ENCODE measurements at regions not wholly inside any gene's neighbourhood (a gene's known extent, or its start where the extent isn't known, plus 50 kb on each side); places are given as distances from the start of the nearest gene placed in this dataset.

- Histone ChIP-seq H3K36me3 (ENCODE audit: insufficient read depth, low read depth, low read length) (no peaks in the 10 kb centered on the region), H3K27me3 (ENCODE audit: insufficient read depth, low read length) (no peaks in the 10 kb centered on the region), H3K4me3 (ENCODE audit: low read length) (no peak overlapping the region), H3K9ac (ENCODE audit: low read depth, low read length) (no peak overlapping the region), H3K9me3 (ENCODE audit: insufficient read depth, low read depth, low read length) (no peaks in the 10 kb centered on the region), H3K4me1 (ENCODE audit: insufficient read depth, low read length) (peaks cover 7% of the 10 kb centered on the region; the same call in 1 of the 2 replicates), H3K27ac (ENCODE audit: low read length) (no peak overlapping the region)
Measured at GRCh38 chr14:97848317-97848980, 1051.3 kb downstream of the VRK1 start.

- no peak overlapping the region for H3K4me3 ChIP-seq (ENCODE audit: low read length)
- no peaks in the 10 kb centered on the region for H3K36me3 ChIP-seq (ENCODE audit: insufficient read depth, low read depth, low read length)
- H3K9ac ChIP-seq (ENCODE audit: low read depth, low read length): no peak overlapping the region
- no peak overlapping the region for H3K27ac ChIP-seq (ENCODE audit: low read length)
- H3K4me1 ChIP-seq (ENCODE audit: insufficient read depth, low read length): peaks cover 7% of the 10 kb centered on the region; the same call in 1 of the 2 replicates
- H3K9me3 ChIP-seq (ENCODE audit: insufficient read depth, low read depth, low read length): no peaks in the 10 kb centered on the region
- H3K27me3 ChIP-seq (ENCODE audit: insufficient read depth, low read length): no peaks in the 10 kb centered on the region
Measured at GRCh38 chr14:97850466-97850865, 1053.3 kb downstream of the VRK1 start.

GRCh38 chr14:97850886-97851285 is 1053.7 kb downstream of the VRK1 start:
- no peak overlapping the region for H3K9ac ChIP-seq (ENCODE audit: low read depth, low read length)
- no peaks in the 10 kb centered on the region for H3K27me3 ChIP-seq (ENCODE audit: insufficient read depth, low read length)
- H3K4me3 ChIP-seq (ENCODE audit: low read length): no peak overlapping the region
- H3K9me3 ChIP-seq (ENCODE audit: insufficient read depth, low read depth, low read length): no peaks in the 10 kb centered on the region
- peaks cover 7% of the 10 kb centered on the region; the same call in 1 of the 2 replicates for H3K4me1 ChIP-seq (ENCODE audit: insufficient read depth, low read length)
- no peaks in the 10 kb centered on the region for H3K36me3 ChIP-seq (ENCODE audit: insufficient read depth, low read depth, low read length)
- no peak overlapping the region for H3K27ac ChIP-seq (ENCODE audit: low read length)

GRCh38 chr14:97851428-97851995 is 1054.3 kb downstream of the VRK1 start:
- H3K27me3 ChIP-seq (ENCODE audit: insufficient read depth, low read length): no peaks in the 10 kb centered on the region
- no peak overlapping the region for H3K9ac ChIP-seq (ENCODE audit: low read depth, low read length)
- no peak overlapping the region for H3K4me3 ChIP-seq (ENCODE audit: low read length)
- H3K4me1 ChIP-seq (ENCODE audit: insufficient read depth, low read length): peaks cover 7% of the 10 kb centered on the region; the same call in 1 of the 2 replicates
- H3K27ac ChIP-seq (ENCODE audit: low read length): no peak overlapping the region
- H3K9me3 ChIP-seq (ENCODE audit: insufficient read depth, low read depth, low read length): no peaks in the 10 kb centered on the region
- no peaks in the 10 kb centered on the region for H3K36me3 ChIP-seq (ENCODE audit: insufficient read depth, low read depth, low read length)

- Histone ChIP-seq H3K9ac (ENCODE audit: low read depth, low read length) (no peak overlapping the region), H3K4me1 (ENCODE audit: insufficient read depth, low read length) (peaks cover 7% of the 10 kb centered on the region; the same call in 1 of the 2 replicates), H3K27me3 (ENCODE audit: insufficient read depth, low read length) (no peaks in the 10 kb centered on the region), H3K9me3 (ENCODE audit: insufficient read depth, low read depth, low read length) (no peaks in the 10 kb centered on the region), H3K36me3 (ENCODE audit: insufficient read depth, low read depth, low read length) (no peaks in the 10 kb centered on the region), H3K4me3 (ENCODE audit: low read length) (no peak overlapping the region), H3K27ac (ENCODE audit: low read length) (no peak overlapping the region)
Measured at GRCh38 chr14:97854918-97855317, 1057.7 kb downstream of the VRK1 start.

DNA sequence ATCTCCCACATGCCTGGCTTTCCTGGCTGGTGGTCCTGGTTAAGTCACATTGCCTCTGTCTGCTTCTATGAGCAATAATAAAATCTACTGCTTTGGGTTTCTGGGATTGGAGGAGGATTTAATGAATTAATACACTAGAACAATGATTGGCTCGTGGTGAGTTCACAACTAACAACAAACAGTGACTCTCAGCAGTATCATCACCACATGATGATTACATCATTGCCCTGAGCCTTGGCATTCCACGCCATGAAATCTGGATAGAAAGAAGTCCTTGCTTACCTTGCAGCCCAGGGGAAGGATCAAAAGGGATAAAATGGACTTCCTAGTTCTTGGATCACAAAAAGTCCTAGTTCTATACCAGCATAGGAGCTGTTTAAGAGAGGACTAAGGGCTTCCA is 1069.0 kb downstream of the VRK1 start:
- H3K27ac ChIP-seq (ENCODE audit: low read length): no peak overlapping the region
- H3K4me1 ChIP-seq (ENCODE audit: insufficient read depth, low read length): peaks cover 10% of the 10 kb centered on the region; the same call in 1 of the 2 replicates
- H3K9ac ChIP-seq (ENCODE audit: low read depth, low read length): no peak overlapping the region
- no peak overlapping the region for H3K4me3 ChIP-seq (ENCODE audit: low read length)
- no peaks in the 10 kb centered on the region for H3K27me3 ChIP-seq (ENCODE audit: insufficient read depth, low read length)
- no peaks in the 10 kb centered on the region for H3K9me3 ChIP-seq (ENCODE audit: insufficient read depth, low read depth, low read length)
- no peaks in the 10 kb centered on the region for H3K36me3 ChIP-seq (ENCODE audit: insufficient read depth, low read depth, low read length)

GRCh38 chr14:97866664-97867063 is 1069.5 kb downstream of the VRK1 start:
- Histone ChIP-seq H3K27ac (ENCODE audit: low read length) (no peak overlapping the region), H3K4me3 (ENCODE audit: low read length) (no peak overlapping the region), H3K9ac (ENCODE audit: low read depth, low read length) (no peak overlapping the region), H3K27me3 (ENCODE audit: insufficient read depth, low read length) (no peaks in the 10 kb centered on the region), H3K9me3 (ENCODE audit: insufficient read depth, low read depth, low read length) (no peaks in the 10 kb centered on the region), H3K36me3 (ENCODE audit: insufficient read depth, low read depth, low read length) (no peaks in the 10 kb centered on the region), H3K4me1 (ENCODE audit: insufficient read depth, low read length) (peaks cover 10% of the 10 kb centered on the region; the same call in 1 of the 2 replicates)

DNA sequence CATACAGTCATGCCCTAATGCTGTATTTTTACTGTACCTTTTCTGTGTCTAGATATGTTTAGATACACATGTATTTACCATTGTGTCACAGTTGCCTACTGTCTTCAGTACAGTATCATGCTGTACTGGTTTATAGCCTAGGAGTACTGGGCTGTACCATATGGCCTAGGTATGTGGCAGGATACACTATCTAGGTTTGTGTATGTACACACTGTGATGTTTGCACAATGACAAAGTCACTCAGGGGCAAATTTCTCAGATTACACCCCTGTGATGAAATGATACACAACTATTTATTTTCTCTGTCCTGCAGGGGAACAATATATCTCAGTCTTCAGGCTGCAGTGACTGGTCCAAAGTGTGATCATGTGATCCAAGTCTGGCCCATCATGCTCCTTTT is 1076.1 kb downstream of the VRK1 start:
- H3K4me1 ChIP-seq (ENCODE audit: insufficient read depth, low read length): peaks cover 8% of the 10 kb centered on the region; the same call in 1 of the 2 replicates
- H3K4me3 ChIP-seq (ENCODE audit: low read length): no peak overlapping the region
- no peaks in the 10 kb centered on the region for H3K36me3 ChIP-seq (ENCODE audit: insufficient read depth, low read depth, low read length)
- no peak overlapping the region for H3K9ac ChIP-seq (ENCODE audit: low read depth, low read length)
- H3K27ac ChIP-seq (ENCODE audit: low read length): no peak overlapping the region
- no peaks in the 10 kb centered on the region for H3K9me3 ChIP-seq (ENCODE audit: insufficient read depth, low read depth, low read length)
- H3K27me3 ChIP-seq (ENCODE audit: insufficient read depth, low read length): no peaks in the 10 kb centered on the region

- Histone ChIP-seq H3K36me3 (ENCODE audit: insufficient read depth, low read depth, low read length) (no peaks in the 10 kb centered on the region), H3K9me3 (ENCODE audit: insufficient read depth, low read depth, low read length) (no peaks in the 10 kb centered on the region), H3K4me1 (ENCODE audit: insufficient read depth, low read length) (peaks cover 8% of the 10 kb centered on the region; the same call in 1 of the 2 replicates), H3K27me3 (ENCODE audit: insufficient read depth, low read length) (no peaks in the 10 kb centered on the region), H3K9ac (ENCODE audit: low read depth, low read length) (no peak overlapping the region), H3K27ac (ENCODE audit: low read length) (no peak overlapping the region), H3K4me3 (ENCODE audit: low read length) (no peak overlapping the region)
Measured at GRCh38 chr14:97874394-97874793, 1077.2 kb downstream of the VRK1 start.

GRCh38 chr14:97878206-97878605 is 1081.0 kb downstream of the VRK1 start:
- Histone ChIP-seq H3K4me3 (ENCODE audit: low read length) (no peak overlapping the region), H3K4me1 (ENCODE audit: insufficient read depth, low read length) (peaks cover 8% of the 10 kb centered on the region; the same call in 1 of the 2 replicates), H3K9ac (ENCODE audit: low read depth, low read length) (no peak overlapping the region), H3K27ac (ENCODE audit: low read length) (no peak overlapping the region), H3K27me3 (ENCODE audit: insufficient read depth, low read length) (no peaks in the 10 kb centered on the region), H3K36me3 (ENCODE audit: insufficient read depth, low read depth, low read length) (no peaks in the 10 kb centered on the region), H3K9me3 (ENCODE audit: insufficient read depth, low read depth, low read length) (no peaks in the 10 kb centered on the region)

GRCh38 chr14:97878727-97879126 is 1081.5 kb downstream of the VRK1 start:
- H3K36me3 ChIP-seq (ENCODE audit: insufficient read depth, low read depth, low read length): no peaks in the 10 kb centered on the region
- no peaks in the 10 kb centered on the region for H3K9me3 ChIP-seq (ENCODE audit: insufficient read depth, low read depth, low read length)
- H3K9ac ChIP-seq (ENCODE audit: low read depth, low read length): no peak overlapping the region
- H3K27ac ChIP-seq (ENCODE audit: low read length): no peak overlapping the region
- H3K27me3 ChIP-seq (ENCODE audit: insufficient read depth, low read length): no peaks in the 10 kb centered on the region
- no peak overlapping the region for H3K4me3 ChIP-seq (ENCODE audit: low read length)
- H3K4me1 ChIP-seq (ENCODE audit: insufficient read depth, low read length): peaks cover 5% of the 10 kb centered on the region; the same call in 1 of the 2 replicates

GRCh38 chr14:97887690-97888089 is 1090.5 kb downstream of the VRK1 start:
- no peaks in the 10 kb centered on the region for H3K9me3 ChIP-seq (ENCODE audit: insufficient read depth, low read depth, low read length)
- no peaks in the 10 kb centered on the region for H3K27me3 ChIP-seq (ENCODE audit: insufficient read depth, low read length)
- peaks cover 9% of the 10 kb centered on the region; the same call in 1 of the 2 replicates for H3K4me1 ChIP-seq (ENCODE audit: insufficient read depth, low read length)
- H3K27ac ChIP-seq (ENCODE audit: low read length): no peak overlapping the region
- no peak overlapping the region for H3K4me3 ChIP-seq (ENCODE audit: low read length)
- no peaks in the 10 kb centered on the region for H3K36me3 ChIP-seq (ENCODE audit: insufficient read depth, low read depth, low read length)
- H3K9ac ChIP-seq (ENCODE audit: low read depth, low read length): no peak overlapping the region
